ENCODE measurements at regions not wholly inside any gene's neighbourhood (a gene's known extent, or its start where the extent isn't known, plus 50 kb on each side); places are given as distances from the start of the nearest gene placed in this dataset.

GRCh38 chr14:54106661-54107377 is 150.2 kb upstream of the BMP4 start:
- no peaks in the 10 kb centered on the region for H3K27me3 Mint-ChIP-seq
- ChIA-PET CTCF (ENCODE audit: partially characterized antibody) (interaction anchor here (0.6 kb wide), 1 partner anchor 27 kb away, joined by 3 read pairs; no protein-coding TSS in a partner anchor), POLR2A (ENCODE audit: partially characterized antibody) (no interaction called here)
- no peaks in the 10 kb centered on the region for H3K36me3 Mint-ChIP-seq
- H3K27me3 ChIP-seq (ENCODE audit: insufficient read depth, low read length), result no peaks in the 10 kb centered on the region
- no peak overlapping the region for H3K4me3 Mint-ChIP-seq
- H3K9me3 Mint-ChIP-seq, result peaks cover 0 to 4% (median 0%) of the 10 kb centered on the region in 8 donors
- no peak overlapping the region for H3K27ac Mint-ChIP-seq
- no peak for DNase-seq
- no peaks in the 10 kb centered on the region for H3K4me1 ChIP-seq (ENCODE audit: insufficient read depth, low read length)
- no peaks in the 10 kb centered on the region for H3K9me3 ChIP-seq (ENCODE audit: control insufficient read depth in 1 of 2, low read length in 2 of 2)
- H3K36me3 ChIP-seq (ENCODE audit: insufficient read depth, low read length), result no peaks in the 10 kb centered on the region
- H3K27ac ChIP-seq (ENCODE audit: low read depth, low read length), result no peak overlapping the region
- intact Hi-C loops (cut with micrococcal nuclease), result no loop called here
- no peaks in the 10 kb centered on the region for H3K4me1 Mint-ChIP-seq
- H3K4me3 ChIP-seq (ENCODE audit: low read length in 2 of 2), result no peak overlapping the region

GRCh38 chr14:54108481-54109471 is 152.2 kb upstream of the BMP4 start:
- intact Hi-C loops (cut with micrococcal nuclease), result no loop called here

DNA sequence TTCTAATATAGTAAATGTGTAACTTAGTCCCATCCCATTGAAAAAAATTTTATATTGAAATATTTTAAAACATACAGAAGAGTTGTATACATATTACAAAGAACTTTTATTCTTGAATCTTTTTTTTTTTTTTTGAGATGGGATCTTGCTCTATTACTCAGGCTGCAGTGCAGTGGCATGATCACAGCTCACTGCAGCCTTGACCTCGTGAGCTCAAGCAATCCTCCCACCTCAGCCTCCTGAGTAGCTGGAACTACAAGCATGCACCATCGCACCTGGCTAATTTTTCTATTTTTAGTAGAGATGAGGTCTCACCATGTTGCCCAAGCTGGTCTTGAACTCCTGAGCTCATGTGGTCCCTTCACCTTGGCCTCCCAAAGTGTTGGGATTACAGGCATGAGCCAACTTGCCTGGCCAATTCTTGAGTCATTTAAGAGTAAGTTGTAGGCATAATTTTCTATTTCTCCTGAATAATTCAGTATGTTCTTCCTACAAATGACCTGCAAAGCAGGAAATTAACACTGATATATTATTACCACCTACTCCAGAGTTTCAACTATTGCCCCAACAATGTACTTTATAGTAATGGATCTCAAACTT is 153.0 kb upstream of the BMP4 start:
- ChIA-PET POLR2A (ENCODE audit: partially characterized antibody) (no interaction called here), CTCF (ENCODE audit: partially characterized antibody) (no interaction called here)
- no peaks in the 10 kb centered on the region for H3K36me3 ChIP-seq (ENCODE audit: insufficient read depth, low read length)
- Mint-ChIP-seq H3K9me3 (peaks cover 0 to 9% (median 4%) of the 10 kb centered on the region in 8 donors), H3K4me1 (no peaks in the 10 kb centered on the region), H3K27me3 (no peaks in the 10 kb centered on the region), H3K36me3 (no peaks in the 10 kb centered on the region), H3K4me3 (no peak overlapping the region), H3K27ac (no peak overlapping the region)
- H3K9me3 ChIP-seq (ENCODE audit: control insufficient read depth in 1 of 2, low read length in 2 of 2), result no peaks in the 10 kb centered on the region
- no peaks in the 10 kb centered on the region for H3K4me1 ChIP-seq (ENCODE audit: insufficient read depth, low read length)
- DNase-seq, result no peak
- H3K4me3 ChIP-seq (ENCODE audit: low read length in 2 of 2), result no peak overlapping the region
- H3K27ac ChIP-seq (ENCODE audit: low read depth, low read length), result no peak overlapping the region
- H3K27me3 ChIP-seq (ENCODE audit: insufficient read depth, low read length), result no peaks in the 10 kb centered on the region
- intact Hi-C loops (cut with micrococcal nuclease), result no loop called here

More at GRCh38 chr14:54108481-54109471, 152.2 kb upstream of the BMP4 start:
- no peaks in the 10 kb centered on the region for H3K27me3 ChIP-seq (ENCODE audit: insufficient read depth, low read length)
- no peaks in the 10 kb centered on the region for H3K36me3 ChIP-seq (ENCODE audit: insufficient read depth, low read length)
- DNase-seq, result no peak
- ChIA-PET CTCF (ENCODE audit: partially characterized antibody) (no interaction called here), POLR2A (ENCODE audit: partially characterized antibody) (no interaction called here)
- H3K4me1 ChIP-seq (ENCODE audit: insufficient read depth, low read length), result no peaks in the 10 kb centered on the region
- no peak overlapping the region for H3K27ac Mint-ChIP-seq
- H3K4me3 Mint-ChIP-seq, result no peak overlapping the region
- no peaks in the 10 kb centered on the region for H3K9me3 ChIP-seq (ENCODE audit: control insufficient read depth in 1 of 2, low read length in 2 of 2)
- H3K4me1 Mint-ChIP-seq, result no peaks in the 10 kb centered on the region
- H3K9me3 Mint-ChIP-seq, result peaks cover 0 to 9% (median 4%) of the 10 kb centered on the region in 8 donors
- no peaks in the 10 kb centered on the region for H3K36me3 Mint-ChIP-seq
- H3K4me3 ChIP-seq (ENCODE audit: low read length in 2 of 2), result no peak overlapping the region
- no peak overlapping the region for H3K27ac ChIP-seq (ENCODE audit: low read depth, low read length)
- H3K27me3 Mint-ChIP-seq, result no peaks in the 10 kb centered on the region

- Histone ChIP-seq H3K4me3 (ENCODE audit: low read length in 2 of 2) (no peak overlapping the region), H3K36me3 (ENCODE audit: insufficient read depth, low read length) (no peaks in the 10 kb centered on the region), H3K4me1 (ENCODE audit: insufficient read depth, low read length) (no peaks in the 10 kb centered on the region), H3K9me3 (ENCODE audit: control insufficient read depth in 1 of 2, low read length in 2 of 2) (no peaks in the 10 kb centered on the region), H3K27me3 (ENCODE audit: insufficient read depth, low read length) (no peaks in the 10 kb centered on the region), H3K27ac (ENCODE audit: low read depth, low read length) (no peak overlapping the region)
- H3K27me3 Mint-ChIP-seq, result peaks cover 0 to 2% of the 10 kb centered on the region in 2 donors
- CTCF ChIA-PET (ENCODE audit: partially characterized antibody), result no interaction called here
- H3K9me3 Mint-ChIP-seq, result peaks cover 0 to 9% (median 3%) of the 10 kb centered on the region in 8 donors
- H3K4me3 Mint-ChIP-seq, result no peak overlapping the region
- intact Hi-C loops (cut with micrococcal nuclease), result no loop called here
- POLR2A ChIA-PET (ENCODE audit: partially characterized antibody), result no interaction called here
- no peaks in the 10 kb centered on the region for H3K36me3 Mint-ChIP-seq
- no peak for DNase-seq
- peaks cover 0 to 5% (median 0%) of the 10 kb centered on the region in 4 donors for H3K4me1 Mint-ChIP-seq
- no peak overlapping the region for H3K27ac Mint-ChIP-seq
Measured at GRCh38 chr14:54114941-54115340, 158.3 kb upstream of the BMP4 start.

DNA sequence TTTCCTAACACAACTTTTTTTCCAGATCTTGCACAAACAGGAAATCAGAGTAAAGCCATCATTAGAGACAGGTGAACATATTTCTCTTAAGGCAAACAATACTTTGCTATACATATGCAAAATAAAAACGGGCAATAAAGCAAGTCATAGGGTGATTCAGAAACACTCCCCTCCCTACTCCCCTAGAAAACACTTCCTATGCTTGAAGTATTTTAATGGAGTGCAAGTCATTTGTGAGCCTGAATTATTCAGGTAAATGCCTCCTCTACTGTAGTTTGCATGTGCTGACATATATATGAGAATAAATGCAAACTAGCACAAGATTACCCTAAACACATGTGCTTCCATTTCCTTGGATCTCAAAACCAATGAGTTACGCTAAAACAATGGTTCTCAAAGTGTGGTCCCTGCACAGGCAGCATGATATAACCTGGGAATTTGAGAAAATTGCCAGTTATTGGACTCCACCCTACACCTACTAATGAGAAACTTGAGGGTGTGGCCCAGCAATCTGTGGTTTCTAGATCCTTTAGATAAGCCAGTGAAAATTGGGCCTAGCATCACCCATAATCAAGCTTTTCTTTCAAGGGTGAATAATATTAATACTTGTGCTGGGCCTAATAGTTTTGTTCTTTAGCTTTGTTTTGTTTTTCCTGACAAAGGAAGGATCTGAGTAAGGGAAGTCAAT is 159.7 kb upstream of the BMP4 start:
- H3K27ac Mint-ChIP-seq, result no peak overlapping the region
- Histone ChIP-seq H3K4me1 (ENCODE audit: insufficient read depth, low read length) (no peaks in the 10 kb centered on the region), H3K27me3 (ENCODE audit: insufficient read depth, low read length) (no peaks in the 10 kb centered on the region), H3K27ac (ENCODE audit: low read depth, low read length) (no peak overlapping the region), H3K4me3 (ENCODE audit: low read length in 2 of 2) (no peak overlapping the region), H3K9me3 (ENCODE audit: control insufficient read depth in 1 of 2, low read length in 2 of 2) (no peaks in the 10 kb centered on the region), H3K36me3 (ENCODE audit: insufficient read depth, low read length) (no peaks in the 10 kb centered on the region)
- H3K4me3 Mint-ChIP-seq, result no peak overlapping the region
- peaks cover 0 to 9% (median 4%) of the 10 kb centered on the region in 8 donors for H3K9me3 Mint-ChIP-seq
- H3K36me3 Mint-ChIP-seq, result no peaks in the 10 kb centered on the region
- no peak for DNase-seq
- intact Hi-C loops (cut with micrococcal nuclease), result no loop called here
- POLR2A ChIA-PET (ENCODE audit: partially characterized antibody), result no interaction called here
- H3K27me3 Mint-ChIP-seq, result peaks cover 2 to 3% of the 10 kb centered on the region in 2 donors
- CTCF ChIA-PET (ENCODE audit: partially characterized antibody), result no interaction called here
- H3K4me1 Mint-ChIP-seq, result peaks cover 0 to 5% (median 0%) of the 10 kb centered on the region in 4 donors

DNA sequence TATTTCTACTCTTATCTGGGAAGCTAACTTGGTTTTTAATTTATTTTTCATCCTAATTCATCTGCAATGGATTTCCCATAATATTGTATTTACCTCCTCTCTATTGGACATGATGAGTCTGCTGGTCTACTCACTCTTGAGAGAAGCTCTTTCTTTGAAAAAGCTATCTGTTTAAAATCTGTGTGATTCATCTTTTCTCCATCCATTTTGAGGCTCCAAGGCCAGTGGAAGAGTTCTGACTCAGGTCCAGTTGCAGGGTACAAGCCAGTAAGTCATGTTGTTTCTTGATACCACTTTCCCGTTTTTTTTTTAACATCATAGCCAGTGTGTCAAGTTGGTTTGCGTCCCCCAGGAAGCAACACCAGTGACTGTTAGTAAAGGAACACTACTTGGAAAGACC is 160.3 kb upstream of the BMP4 start:
- intact Hi-C loops (cut with micrococcal nuclease), result no loop called here
- Mint-ChIP-seq H3K4me3 (no peak overlapping the region), H3K27me3 (peaks cover 2 to 3% of the 10 kb centered on the region in 2 donors), H3K4me1 (peaks cover 0 to 5% (median 0%) of the 10 kb centered on the region in 4 donors), H3K27ac (no peak overlapping the region), H3K9me3 (peaks cover 0 to 9% (median 3%) of the 10 kb centered on the region in 8 donors), H3K36me3 (no peaks in the 10 kb centered on the region)
- DNase-seq, result no peak
- ChIA-PET CTCF (ENCODE audit: partially characterized antibody) (no interaction called here), POLR2A (ENCODE audit: partially characterized antibody) (no interaction called here)
- H3K27me3 ChIP-seq (ENCODE audit: insufficient read depth, low read length), result no peaks in the 10 kb centered on the region
- H3K4me1 ChIP-seq (ENCODE audit: insufficient read depth, low read length), result no peaks in the 10 kb centered on the region
- H3K9me3 ChIP-seq (ENCODE audit: control insufficient read depth in 1 of 2, low read length in 2 of 2), result no peaks in the 10 kb centered on the region
- H3K4me3 ChIP-seq (ENCODE audit: low read length in 2 of 2), result no peak overlapping the region
- no peak overlapping the region for H3K27ac ChIP-seq (ENCODE audit: low read depth, low read length)
- H3K36me3 ChIP-seq (ENCODE audit: insufficient read depth, low read length), result no peaks in the 10 kb centered on the region

DNA sequence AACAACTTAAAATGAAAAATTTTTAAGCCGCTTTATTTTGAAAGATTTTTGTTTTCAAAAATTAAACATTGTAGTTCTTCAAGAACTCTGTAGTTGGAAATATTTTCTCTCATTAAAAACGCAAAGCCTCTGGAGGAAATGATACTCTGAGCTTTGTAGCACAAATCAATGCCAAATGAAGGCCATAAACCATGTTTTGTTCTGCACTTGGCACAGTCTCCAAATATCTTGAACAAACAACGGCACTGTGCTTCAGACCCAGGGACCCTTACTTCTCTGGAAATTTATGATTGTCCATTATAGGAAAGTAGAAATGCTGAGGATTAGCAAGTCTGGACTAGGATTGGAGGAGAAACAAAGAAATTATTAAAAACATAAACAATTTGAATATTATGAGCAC is 160.8 kb upstream of the BMP4 start:
- Histone ChIP-seq H3K9me3 (ENCODE audit: control insufficient read depth in 1 of 2, low read length in 2 of 2) (no peaks in the 10 kb centered on the region), H3K27me3 (ENCODE audit: insufficient read depth, low read length) (no peaks in the 10 kb centered on the region), H3K4me3 (ENCODE audit: low read length in 2 of 2) (no peak overlapping the region), H3K4me1 (ENCODE audit: insufficient read depth, low read length) (no peaks in the 10 kb centered on the region), H3K27ac (ENCODE audit: low read depth, low read length) (no peak overlapping the region), H3K36me3 (ENCODE audit: insufficient read depth, low read length) (no peaks in the 10 kb centered on the region)
- intact Hi-C loops (cut with micrococcal nuclease), result no loop called here
- POLR2A ChIA-PET (ENCODE audit: partially characterized antibody), result no interaction called here
- DNase-seq, result no peak
- no peaks in the 10 kb centered on the region for H3K36me3 Mint-ChIP-seq
- H3K4me1 Mint-ChIP-seq, result peaks cover 0 to 5% (median 0%) of the 10 kb centered on the region in 4 donors
- H3K4me3 Mint-ChIP-seq, result no peak overlapping the region
- no peak overlapping the region for H3K27ac Mint-ChIP-seq
- CTCF ChIA-PET (ENCODE audit: partially characterized antibody), result no interaction called here
- peaks cover 0 to 9% (median 2%) of the 10 kb centered on the region in 8 donors for H3K9me3 Mint-ChIP-seq
- peaks cover 2 to 3% of the 10 kb centered on the region in 2 donors for H3K27me3 Mint-ChIP-seq
